ENCODE measurements at regions not wholly inside any gene's neighbourhood (a gene's known extent, or its start where the extent isn't known, plus 50 kb on each side); places are given as distances from the start of the nearest gene placed in this dataset.
"Not testable (repeated sequence)": the region's sequence is repeated elsewhere in the genome, so short reads cannot be mapped to it uniquely, and the experiment has no call there.

GRCh38 chr1:228887101-228887500, 151.8 kb downstream of the RHOU start:
- no peak for DNase-seq
- no peak overlapping the region for H3K27ac ChIP-seq
- H3K4me1 ChIP-seq (ENCODE audit: insufficient read depth), result no peaks in the 10 kb centered on the region
- intact Hi-C loops (cut with DNase I), result no loop called here
- TF ChIP-seq CTCF (IDR thresholded peaks at IDR 0.05) (no peak), POLR2A (IDR thresholded peaks at IDR 0.05) (no peak), EP300 (IDR thresholded peaks at IDR 0.05) (no peak)
- no peaks in the 10 kb centered on the region for H3K36me3 ChIP-seq
- H3K9me3 ChIP-seq, result peaks cover 0 to 5% of the 10 kb centered on the region in 2 donors
- 78 to 87% (median 82%) methylated on average over 5 of the region's 5 CpGs for WGBS, 3 donors
- no peak overlapping the region for H3K4me3 ChIP-seq
- no peaks in the 10 kb centered on the region for H3K27me3 ChIP-seq

GRCh38 chr1:228887960-228888359, 152.7 kb downstream of the RHOU start:
- TF ChIP-seq EP300 (IDR thresholded peaks at IDR 0.05) (no peak), CTCF (IDR thresholded peaks at IDR 0.05) (no peak), POLR2A (IDR thresholded peaks at IDR 0.05) (no peak)
- Histone ChIP-seq H3K9me3 (peaks cover 0 to 5% of the 10 kb centered on the region in 2 donors), H3K36me3 (no peaks in the 10 kb centered on the region), H3K4me3 (no peak overlapping the region), H3K4me1 (ENCODE audit: insufficient read depth) (no peaks in the 10 kb centered on the region), H3K27me3 (no peaks in the 10 kb centered on the region), H3K27ac (no peak overlapping the region)
- DNase-seq, result no peak
- intact Hi-C loops (cut with DNase I), result no loop called here
- 30 to 54% (median 31%) methylated on average over 1 of the region's 1 CpG for WGBS, 3 donors

GRCh38 chr1:228889289-228889688, 154.0 kb downstream of the RHOU start:
- intact Hi-C loops (cut with DNase I), result no loop called here
- peaks cover 0 to 2% of the 10 kb centered on the region in 2 donors for H3K9me3 ChIP-seq
- no peak overlapping the region for H3K27ac ChIP-seq
- TF ChIP-seq POLR2A (IDR thresholded peaks at IDR 0.05), result no peak
- TF ChIP-seq EP300 (IDR thresholded peaks at IDR 0.05), result no peak
- no peak for TF ChIP-seq CTCF (IDR thresholded peaks at IDR 0.05)
- no peaks in the 10 kb centered on the region for H3K27me3 ChIP-seq
- 89 to 94% (median 91%) methylated on average over 2 of the region's 2 CpGs for WGBS, 3 donors
- H3K4me1 ChIP-seq (ENCODE audit: insufficient read depth), result no peaks in the 10 kb centered on the region
- DNase-seq, result no peak
- H3K36me3 ChIP-seq, result no peaks in the 10 kb centered on the region
- H3K4me3 ChIP-seq, result no peak overlapping the region

- intact Hi-C loops (cut with DNase I), result no loop called here
- Histone ChIP-seq H3K27ac (no peak overlapping the region), H3K36me3 (no peaks in the 10 kb centered on the region), H3K27me3 (no peaks in the 10 kb centered on the region), H3K4me3 (no peak overlapping the region), H3K4me1 (ENCODE audit: insufficient read depth) (no peaks in the 10 kb centered on the region), H3K9me3 (no peaks in the 10 kb centered on the region)
- no peak for DNase-seq
- WGBS, 3 donors, result 80 to 83% (median 82%) methylated on average over 16 of the region's 16 CpGs
- TF ChIP-seq POLR2A (IDR thresholded peaks at IDR 0.05), result no peak
- no peak for TF ChIP-seq EP300 (IDR thresholded peaks at IDR 0.05)
- TF ChIP-seq CTCF (IDR thresholded peaks at IDR 0.05), result no peak
Observed at GRCh38 chr1:228891272-228892034, 156.2 kb downstream of the RHOU start.

GRCh38 chr1:228892200-228892599, 156.9 kb downstream of the RHOU start:
- H3K4me1 ChIP-seq (ENCODE audit: insufficient read depth); H3K4me3 ChIP-seq; H3K9me3 ChIP-seq; DNase-seq; H3K36me3 ChIP-seq; H3K27me3 ChIP-seq; intact Hi-C loops (cut with DNase I); H3K27ac ChIP-seq: not testable (repeated sequence)
- WGBS, 3 donors, result 96 to 98% methylated on average over 3 of the region's 4 CpGs; no CpG with 5 or more reads in 1 of the 3 donors

Measured in ovary (tissue), 7 donors.